Colon (tissue), 2 donors: ENCODE measurements at regions not wholly inside any gene's neighbourhood (a gene's known extent, or its start where the extent isn't known, plus 50 kb on each side); places are given as distances from the start of the nearest gene placed in this dataset.
"Not testable (repeated sequence)": the region's sequence is repeated elsewhere in the genome, so short reads cannot be mapped to it uniquely, and the experiment has no call there.

ENCODE experiments used
- FAIRE-seq: peaks from 2 replicates; lab custom pipeline; 2012; peaks lifted over from hg19 to GRCh38; lab: Jason Lieb, UNC
- donor health status: control.
- donor health status: control.

DNA sequence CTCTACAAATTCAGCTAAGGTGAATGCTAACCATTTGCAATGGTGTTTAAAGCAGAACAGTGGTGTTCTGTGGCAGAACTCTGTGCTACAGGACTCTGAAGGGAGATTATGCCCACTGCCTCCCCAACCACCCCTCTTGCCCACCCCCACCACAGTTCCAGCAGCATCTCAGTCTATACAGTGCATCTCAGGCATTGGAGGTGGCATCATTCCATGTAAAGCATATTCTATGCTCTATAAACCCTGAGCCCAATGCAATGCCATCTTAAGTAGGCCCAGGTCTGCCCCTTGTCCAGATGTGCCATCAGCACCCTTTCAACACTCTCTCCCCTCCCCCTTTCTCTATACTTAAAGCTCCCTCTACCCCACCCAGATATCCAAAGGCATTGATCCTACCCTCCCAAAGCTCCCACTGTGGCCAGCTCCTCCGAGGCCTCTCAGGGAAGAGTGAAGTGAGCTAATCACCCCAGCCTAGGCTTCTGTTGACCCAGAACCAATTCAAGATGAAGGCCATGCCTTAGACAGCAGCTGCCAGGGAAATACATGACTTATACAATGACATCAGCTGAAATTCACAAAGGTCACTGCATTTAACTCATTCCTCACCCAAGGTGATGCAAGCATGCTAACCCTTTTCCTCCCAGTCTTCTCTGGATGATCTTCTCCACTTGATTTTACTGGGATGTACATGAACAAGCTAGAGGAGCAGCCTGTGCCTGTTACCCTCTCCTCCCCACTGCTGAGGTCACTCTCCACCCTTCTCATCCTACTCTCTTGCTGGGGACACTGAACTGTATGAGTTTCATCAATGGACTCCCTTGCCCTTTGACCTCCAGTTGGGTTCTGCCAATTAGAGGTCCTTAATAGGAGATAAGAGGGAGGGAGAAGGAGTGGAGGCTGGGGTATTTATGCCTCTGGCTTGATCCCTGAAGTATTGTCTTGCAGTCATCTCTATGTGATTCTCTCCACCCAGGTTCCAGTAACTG, 353.9 kb downstream of the GOLGA6L6 start:
- FAIRE-seq: not testable (repeated sequence)

DNA sequence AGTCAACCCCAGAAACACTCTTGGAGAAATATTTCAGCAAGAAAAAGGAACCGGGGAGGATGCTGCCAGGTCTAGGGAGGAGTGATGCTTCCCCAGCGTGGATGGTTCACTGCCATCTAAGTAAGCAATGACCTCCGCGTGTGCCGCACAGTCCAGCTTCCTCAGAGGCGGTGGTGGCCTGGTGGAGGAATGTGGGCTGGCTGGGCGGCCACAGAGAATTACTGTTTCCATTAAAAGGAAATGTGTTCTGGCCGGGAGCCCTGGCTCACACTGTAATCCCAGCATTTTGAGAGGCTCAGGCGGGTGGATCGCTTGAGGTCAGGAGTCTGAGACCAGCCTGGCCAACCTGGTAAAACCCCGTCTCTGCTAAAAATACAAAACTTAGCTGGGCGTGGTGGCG, 356.7 kb downstream of the GOLGA6L6 start:
- FAIRE-seq: not testable (repeated sequence)

DNA sequence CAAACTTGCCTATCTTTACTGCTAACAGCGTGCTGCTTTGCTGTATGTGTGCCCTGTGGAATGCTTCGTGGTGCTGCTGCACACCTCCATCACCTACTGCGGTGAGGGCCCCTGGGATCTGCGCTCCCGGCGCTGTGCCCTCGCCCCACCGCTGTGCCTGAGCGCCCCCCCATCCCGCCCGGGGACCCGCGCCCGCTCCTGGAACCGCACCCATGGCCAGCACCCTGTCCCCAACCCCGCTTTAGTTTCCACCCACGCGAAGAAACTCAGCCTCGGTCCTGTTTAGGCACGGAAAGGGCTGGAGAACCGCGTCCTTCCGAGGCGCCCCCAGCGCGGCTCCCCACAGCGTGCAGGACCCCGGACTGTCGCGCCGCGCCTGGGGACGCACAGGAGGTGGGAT, 373.4 kb downstream of the GOLGA6L6 start:
- FAIRE-seq: not testable (repeated sequence)

DNA sequence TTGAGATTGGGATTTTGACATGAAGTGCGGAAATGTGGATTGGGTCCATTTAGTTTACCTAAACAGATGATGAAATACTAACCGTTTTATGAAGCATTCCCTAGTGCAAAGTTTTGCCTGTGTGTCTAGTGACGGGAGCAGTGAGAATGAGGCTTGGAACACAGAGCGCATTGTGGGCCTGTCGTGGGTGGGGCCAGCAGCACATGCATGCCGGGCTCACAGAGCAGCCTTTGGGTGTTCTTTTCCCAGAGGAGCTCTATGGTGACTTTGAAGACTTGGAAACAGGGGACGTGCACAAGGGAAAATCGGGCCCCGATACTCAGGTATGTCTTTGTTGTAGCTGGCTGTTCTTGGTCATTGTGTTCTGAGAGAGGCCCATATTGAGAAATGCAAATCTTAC, 388.1 kb downstream of the GOLGA6L6 start:
- FAIRE-seq: not testable (repeated sequence)

DNA sequence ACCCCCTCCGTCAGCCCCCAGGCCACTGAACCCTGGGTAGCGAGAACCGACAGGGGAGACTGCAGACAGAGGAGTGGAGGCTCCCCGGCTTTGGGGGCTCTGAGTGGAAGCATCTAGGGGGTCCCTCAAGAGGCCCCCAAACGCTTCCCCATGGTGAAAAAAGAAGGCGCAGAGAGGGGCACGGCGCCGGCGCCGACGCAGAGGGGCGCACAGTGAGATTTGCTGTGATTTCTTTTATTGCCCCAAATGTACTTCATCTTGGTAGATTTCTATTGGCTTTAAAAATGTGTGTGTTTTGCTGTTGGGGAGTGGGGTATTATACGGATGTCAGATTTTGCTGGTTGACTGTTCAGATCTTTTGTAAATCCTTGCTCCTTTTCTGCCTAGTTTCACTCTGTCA, 392.9 kb downstream of the GOLGA6L6 start:
- not testable (repeated sequence) for FAIRE-seq

DNA sequence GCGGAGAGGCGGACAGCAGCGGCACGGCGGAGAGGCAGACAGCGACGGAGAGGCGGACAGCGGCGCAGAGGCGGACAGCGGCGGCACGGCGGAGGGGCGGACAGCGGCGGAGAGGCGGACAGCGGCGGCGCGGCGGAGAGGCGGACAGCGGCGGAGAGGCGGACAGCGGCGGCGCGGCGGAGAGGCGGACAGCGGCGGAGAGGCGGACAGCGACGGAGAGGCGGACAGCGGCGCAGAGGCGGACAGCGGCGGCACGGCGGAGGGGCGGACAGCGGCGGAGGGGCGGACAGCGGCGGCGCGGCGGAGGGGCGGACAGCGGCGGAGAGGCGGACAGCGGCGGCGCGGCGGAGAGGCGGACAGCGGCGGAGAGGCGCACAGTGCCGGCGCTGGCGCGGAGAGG, 393.6 kb downstream of the GOLGA6L6 start:
- FAIRE-seq: not testable (repeated sequence)

DNA sequence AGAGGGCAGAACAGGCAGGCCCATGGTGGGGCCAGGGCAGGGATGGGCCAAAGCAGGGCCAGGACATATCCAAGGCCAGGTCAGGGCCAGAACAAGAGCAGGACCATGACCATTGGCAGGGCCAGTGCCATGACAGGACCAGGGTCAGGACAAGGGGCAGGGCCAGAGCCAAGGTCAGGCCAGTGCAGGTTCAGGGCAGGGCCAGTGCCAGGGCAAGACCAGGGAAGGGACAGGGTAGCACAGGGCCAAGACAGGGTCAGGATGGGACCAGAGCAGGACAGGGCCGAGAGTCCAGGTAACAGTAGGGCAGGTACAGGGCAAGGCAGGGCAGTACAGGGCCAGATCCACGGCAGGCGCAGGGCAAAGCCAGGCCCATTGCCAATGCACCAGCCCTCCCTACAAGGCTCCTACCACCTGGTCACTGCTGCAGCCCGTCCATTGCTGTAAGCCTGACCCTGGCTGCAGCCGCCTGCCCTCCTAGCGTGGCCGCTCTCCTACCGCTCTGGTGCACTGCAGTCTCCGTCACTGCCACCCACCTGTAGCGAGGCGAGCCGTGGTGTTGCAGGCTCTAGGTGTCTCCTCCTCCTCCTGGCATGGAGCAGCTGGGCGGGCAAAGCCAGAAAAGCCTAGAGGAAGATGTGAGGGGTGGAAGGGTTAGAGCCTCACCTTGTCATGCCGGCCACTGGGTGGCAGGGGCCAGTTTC, 397.1 kb downstream of the GOLGA6L6 start:
- not testable (repeated sequence) for FAIRE-seq

DNA sequence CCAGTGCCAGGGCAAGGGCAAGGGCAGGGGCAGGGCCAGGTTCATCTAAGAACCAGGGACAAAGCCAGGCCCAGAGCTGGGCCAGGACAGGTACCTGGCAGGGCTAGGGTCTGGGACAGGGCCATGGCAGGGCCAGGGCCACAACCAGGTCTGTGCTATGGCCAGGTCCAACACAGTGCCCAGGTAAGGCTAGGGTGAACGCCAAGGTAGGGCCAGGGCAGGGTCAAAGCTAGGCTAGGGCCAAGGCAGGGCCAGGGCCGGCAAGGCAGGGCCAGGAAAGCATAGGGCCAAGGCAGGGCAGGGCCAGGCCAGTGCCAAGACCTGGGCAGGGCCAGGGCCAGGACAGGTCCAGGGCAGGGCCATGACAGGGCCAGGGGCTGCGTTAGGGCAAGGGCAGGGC, 398.7 kb downstream of the GOLGA6L6 start:
- not testable (repeated sequence) for FAIRE-seq

DNA sequence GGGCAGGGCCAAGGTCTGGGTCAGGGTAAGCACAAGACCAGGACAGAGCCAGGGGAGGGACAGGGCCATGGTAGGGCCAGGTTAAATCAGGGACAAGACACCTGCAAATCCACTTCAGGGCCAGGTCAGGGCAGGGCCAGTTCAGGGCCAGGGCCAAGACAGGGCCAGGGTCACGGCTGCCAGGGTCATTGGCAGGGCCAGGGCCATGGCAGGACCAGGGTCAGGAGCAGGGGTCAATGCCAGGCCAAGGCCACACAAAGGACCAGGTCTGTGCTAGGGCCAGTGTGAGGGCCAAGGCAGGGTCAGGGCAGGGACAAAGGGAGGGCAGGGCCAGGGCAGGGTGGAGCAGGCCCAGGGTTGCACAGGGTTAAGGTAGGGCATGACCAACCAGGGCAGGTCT, 399.2 kb downstream of the GOLGA6L6 start:
- not testable (repeated sequence) for FAIRE-seq

DNA sequence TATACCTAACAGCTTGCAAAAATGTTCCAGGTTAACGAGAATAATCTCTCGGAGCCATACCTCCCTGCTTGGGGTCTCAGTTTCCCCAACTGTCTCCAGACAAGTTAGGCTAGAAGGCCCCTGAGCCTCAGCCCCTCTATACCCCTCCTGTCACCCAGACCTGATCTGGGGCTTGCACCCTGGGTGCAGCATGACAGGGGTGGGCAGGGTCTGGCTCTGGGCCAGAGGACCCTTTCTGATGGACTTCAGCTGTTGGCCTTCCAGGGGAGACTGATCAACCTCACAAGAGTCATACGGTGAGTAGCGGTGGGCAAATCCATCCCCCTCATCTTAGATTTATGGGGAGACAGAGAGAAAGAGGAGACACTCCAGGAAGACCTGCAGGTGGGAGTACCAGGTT, 416.9 kb downstream of the GOLGA6L6 start:
- not testable (repeated sequence) for FAIRE-seq

DNA sequence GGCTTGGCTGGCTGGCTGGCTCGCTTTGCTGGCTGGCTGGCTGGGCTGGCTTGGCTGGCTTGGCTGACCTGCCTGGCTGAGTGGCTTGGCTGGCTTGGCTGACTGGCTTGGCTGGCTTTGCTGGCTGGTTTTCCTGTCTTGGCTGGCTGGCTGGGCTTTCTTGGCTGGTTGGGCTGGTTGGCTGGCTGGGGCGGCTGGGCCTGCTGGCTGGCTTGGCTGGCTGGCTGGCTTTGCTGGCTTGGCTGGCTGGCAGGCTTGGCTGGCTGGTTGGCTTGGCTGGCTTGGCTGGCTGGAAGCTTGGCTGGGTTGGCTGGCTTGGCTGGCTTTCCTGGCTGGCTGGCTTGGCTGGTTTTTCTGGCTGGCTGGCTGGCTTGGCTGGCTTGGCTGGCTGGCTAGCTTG, 435.6 kb downstream of the GOLGA6L6 start:
- FAIRE-seq: no peak

DNA sequence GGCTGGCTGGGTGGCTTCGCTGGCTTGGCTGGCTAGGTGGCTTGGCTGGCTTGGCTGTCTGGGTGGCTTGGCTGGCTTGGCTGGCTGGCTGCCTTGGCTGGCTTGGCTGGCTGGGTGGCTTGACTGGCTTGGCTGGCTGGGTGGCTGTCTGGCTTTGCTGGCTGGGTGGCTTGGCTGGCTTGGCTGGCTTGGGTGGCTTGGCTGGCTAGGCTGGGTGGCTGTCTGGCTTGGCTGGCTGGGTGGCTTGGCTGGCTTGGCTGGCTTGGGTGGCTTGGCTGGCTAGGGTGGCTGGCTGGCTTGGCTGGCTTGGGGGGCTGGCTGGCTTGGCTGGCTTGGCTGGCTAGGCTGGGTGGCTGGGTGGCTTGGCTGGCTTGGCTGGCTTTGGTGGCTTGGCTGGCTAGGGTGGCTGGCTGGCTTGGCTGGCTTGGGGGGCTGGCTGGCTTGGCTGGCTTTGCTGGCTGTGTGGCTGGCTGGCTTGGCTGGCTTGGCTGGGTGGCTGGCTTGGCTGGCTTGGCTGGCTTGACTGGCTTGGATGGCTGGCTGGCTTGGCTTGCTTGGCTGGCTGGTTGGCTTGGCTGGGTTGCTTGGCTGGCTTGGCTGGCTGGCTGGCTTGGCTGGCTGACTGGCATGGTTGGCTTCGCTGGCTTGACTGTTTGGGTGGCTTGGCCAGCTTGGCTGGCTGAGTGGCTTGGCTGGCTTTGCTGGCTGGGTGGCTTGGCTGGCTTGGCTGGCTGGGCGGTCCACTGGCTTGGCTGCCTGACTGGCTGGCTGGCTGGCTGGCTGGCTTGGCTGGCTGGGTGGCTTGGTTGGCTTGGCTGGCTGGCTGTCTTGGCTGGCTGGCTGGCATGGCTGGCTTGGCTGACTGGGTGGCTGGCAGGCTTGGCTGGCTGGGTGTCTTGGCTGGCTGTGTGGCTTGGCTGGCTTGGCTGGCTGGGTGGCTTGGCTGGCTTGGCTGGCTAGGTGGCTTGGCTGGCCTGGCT, 436.3 kb downstream of the GOLGA6L6 start:
- FAIRE-seq: not testable (repeated sequence)

DNA sequence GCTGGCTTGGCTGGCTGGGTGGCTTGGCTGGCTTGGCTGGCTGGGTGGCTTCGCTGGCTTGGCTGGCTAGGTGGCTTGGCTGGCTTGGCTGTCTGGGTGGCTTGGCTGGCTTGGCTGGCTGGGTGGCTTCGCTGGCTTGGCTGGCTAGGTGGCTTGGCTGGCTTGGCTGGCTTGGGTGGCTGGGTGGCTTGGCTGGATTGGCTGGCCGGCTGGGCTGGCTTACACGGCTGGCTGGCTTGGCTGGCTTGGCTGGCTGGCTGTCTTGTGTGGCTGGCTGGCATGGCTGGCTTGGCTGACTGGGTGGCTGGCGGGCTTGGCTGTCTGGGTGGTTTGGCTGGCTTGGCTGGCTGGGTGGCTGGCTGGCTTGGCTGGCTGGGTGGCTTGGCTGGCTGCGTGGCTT, 437.0 kb downstream of the GOLGA6L6 start:
- FAIRE-seq: not testable (repeated sequence)

DNA sequence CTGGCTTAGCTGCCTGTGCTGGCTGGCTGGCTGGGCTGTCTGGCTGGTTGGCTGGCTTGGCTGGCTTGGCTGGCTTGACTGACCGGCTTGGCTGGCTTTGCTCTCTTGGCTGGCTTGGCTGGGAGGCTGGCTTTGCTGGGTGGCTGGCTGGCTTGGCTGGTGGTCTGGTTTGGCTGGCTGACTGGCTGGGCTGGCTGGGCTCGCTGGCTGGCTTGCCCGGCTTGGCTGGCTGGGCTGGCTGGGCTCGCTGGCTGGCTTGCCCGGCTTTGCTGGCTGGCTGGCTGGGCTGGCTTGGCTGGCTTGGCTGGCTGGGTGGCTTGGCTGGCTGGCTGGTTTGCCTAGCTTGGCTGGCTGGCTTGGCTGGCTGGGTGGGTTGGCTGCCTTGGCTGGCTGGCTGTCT, 438.7 kb downstream of the GOLGA6L6 start:
- not testable (repeated sequence) for FAIRE-seq

DNA sequence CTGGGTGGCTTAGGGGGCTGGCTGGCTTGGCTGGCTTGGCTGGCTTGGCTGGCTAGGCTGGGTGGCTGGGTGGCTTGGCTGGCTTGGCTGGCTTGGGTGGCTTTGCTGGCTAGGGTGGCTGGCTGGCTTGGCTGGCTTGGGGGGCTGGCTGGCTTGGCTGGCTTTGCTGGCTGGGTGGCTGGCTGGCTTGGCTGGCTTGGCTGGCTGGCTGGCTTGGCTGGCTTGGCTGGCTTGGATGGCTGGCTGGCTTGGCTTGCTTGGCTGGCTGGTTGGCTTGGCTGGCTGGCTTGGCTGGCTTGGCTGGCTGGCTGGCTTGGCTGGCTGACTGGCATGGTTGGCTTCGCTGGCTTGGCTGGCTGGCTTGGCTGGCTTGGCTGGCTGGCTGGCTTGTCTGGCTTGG, 439.4 kb downstream of the GOLGA6L6 start:
- FAIRE-seq: not testable (repeated sequence)

DNA sequence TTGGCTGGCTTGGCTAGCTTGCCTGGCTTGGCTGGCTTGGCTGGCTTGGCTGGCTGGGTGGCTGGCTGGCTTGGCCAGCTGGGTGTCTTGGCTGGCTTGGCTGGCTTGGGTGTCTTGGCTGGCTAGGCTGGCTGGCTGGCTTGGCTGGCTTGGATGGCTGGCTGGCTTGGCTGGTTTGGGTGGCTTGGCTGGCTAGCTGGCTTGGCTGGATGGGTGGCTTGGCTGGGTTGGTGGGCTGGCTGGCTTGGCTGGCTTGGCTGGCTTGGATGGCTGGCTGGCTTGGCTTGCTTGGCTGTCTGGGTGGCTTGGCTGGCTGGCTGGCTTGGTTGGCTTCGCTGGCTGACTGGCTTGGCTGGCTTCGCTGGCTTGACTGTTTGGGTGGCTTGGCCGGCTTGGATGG, 440.3 kb downstream of the GOLGA6L6 start:
- FAIRE-seq: not testable (repeated sequence)

DNA sequence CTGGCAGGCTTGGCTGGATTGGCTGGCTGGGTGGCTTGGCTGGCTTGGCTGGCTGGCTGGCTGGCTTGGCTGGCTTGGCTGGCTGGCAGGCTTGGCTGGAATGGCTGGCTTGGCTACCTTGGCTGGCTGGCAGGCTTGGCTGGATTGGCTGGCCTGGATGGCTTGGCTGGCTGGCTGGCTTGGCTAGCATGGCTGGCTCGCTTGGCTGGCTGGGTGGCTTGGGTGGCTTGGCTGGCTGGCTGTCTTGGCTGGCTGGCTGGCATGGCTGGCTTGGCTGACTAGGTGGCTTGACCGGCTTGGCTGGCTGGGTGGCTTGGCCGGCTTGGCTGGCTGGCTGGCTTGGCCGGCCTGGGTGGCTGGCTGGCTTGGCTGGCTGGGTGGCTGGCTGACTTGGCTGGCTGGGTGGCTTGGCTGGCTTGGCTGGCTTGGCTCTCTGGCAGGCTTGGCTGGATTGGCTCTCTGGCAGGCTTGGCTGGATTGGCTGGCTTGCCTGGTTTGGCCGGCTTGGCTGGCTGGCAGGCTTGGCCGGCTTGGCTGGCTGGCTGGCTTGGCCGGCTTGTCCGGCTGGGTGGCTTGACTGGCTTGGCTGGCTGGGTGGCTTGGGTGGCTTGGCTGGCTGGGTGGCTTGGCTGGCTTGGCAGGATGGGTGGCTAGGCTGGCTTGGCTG, 440.9 kb downstream of the GOLGA6L6 start:
- not testable (repeated sequence) for FAIRE-seq

DNA sequence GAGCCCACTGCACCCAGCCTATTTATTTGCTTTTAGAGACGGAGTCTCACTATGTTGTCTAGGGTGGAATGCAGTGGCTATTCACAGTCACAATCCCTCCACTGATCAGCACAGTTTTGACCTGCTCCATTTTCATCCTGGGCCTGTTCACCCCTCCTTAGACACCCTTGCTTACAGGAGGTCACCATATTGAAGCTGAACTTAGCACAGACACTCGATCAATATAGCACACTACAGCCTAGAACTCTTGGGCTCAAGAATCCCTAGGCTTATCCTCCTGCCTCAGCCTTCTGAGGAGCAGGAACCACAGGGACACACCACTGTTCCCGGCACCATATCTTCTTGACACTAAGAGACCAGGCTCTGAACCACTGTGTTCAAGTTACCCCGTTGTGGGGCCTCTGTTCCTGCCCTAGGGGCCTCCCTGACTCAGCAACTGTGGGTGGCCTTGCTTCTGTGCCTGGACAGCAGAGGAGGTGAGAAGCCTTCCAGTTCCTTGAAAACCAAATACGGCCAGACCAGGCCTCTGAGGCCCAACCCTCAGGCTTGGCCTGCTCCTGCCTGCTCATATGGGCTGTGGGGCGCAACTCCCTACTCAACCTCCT, 445.8 kb downstream of the GOLGA6L6 start:
- FAIRE-seq: not testable (repeated sequence)

DNA sequence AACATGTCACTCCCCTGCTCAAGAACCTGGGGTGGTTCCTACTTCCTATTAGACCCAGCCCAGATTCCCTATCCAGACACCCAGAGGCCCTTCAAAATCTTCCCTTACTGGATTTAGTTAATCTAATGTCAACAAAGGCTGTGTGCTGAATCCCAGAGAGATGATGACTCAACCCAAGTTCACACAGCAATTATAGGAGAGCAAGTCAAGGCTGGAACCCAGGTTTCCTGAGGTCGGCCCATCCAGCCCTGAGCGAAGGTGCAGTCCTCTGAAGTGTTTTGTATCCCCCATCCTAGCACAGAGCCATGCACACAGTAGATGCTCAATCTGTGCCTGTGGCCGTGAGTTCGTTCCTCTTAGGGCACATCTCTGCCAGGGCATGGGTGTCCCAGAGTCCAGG, 452.1 kb downstream of the GOLGA6L6 start:
- FAIRE-seq: not testable (repeated sequence)

DNA sequence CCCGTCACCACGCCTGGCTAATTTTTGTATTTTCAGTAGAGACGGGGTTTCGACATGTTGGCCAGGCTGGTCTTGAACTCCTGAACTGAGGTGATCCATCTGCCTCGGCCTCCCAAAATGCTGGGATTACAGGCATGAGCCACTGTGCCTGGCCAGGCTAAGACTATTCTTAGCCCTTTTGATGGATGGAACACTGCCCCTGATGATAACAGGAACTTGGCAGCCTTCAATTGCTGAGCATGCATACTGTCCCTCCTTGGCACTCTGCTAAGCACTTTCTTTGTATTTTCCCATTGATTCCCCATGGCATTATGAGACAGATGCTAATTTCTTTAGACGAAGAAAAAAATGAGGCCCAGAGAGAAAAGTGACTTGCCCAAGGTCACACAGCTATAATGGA, 457.6 kb downstream of the GOLGA6L6 start:
- not testable (repeated sequence) for FAIRE-seq

DNA sequence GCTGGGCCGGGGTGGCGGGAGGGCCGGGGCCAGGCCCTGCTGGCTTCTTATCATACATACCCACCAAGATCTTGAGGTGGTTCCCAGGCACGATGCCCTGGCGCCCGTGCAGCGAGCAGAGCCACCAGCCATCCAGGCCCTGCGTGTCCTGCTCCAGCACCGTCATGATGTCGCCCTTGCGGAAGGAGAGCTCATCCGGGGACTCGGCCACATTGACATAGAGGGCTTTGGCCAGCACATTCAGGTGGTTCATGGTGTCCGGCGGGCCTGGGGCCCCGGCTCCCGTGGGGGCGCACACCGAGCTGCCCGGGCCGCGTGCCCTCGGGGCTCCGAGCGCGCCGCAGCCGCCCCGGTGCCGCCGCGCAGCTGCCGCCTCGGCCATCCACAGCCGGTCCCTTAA, 467.5 kb downstream of the GOLGA6L6 start:
- not testable (repeated sequence) for FAIRE-seq
